GM23248 (cell line): ENCODE measurements at regions not wholly inside any gene's neighbourhood (a gene's known extent, or its start where the extent isn't known, plus 50 kb on each side); places are given as distances from the start of the nearest gene placed in this dataset.

Experiments used
- EZH2 ChIP-seq: fragments of 200-600 bp; sonication (generic); IDR thresholded peaks from 2 replicates; pipeline ENCODE4 v1.6.1; 2018; ENCODE audit warnings: antibody characterized with exemption, mild to moderate bottlenecking; ENCODE audit not compliant: insufficient read depth, poor library complexity, severe bottlenecking
- EZH2phosphoT487 ChIP-seq: fragments of 200-600 bp; sonication (generic); IDR thresholded peaks from 2 replicates; pipeline ENCODE4 v1.6.1; 2018; ENCODE audit warnings: antibody characterized with exemption, moderate library complexity, mild to moderate bottlenecking, low read depth; ENCODE audit not compliant: insufficient read depth

GRCh38 chr11:42363701-42364100 lies 904.2 kb upstream of the LRRC4C start:
- TF ChIP-seq EZH2 (no peak), EZH2phosphoT487 (no peak)
